NCI-H2107 treated with DMSO at 0.1 percent for 48 hours (cell line): ENCODE measurements at regions not wholly inside any gene's neighbourhood (a gene's known extent, or its start where the extent isn't known, plus 50 kb on each side); places are given as distances from the start of the nearest gene placed in this dataset.

Source experiments
- DNase-seq: peaks from one replicate; lab custom pipeline; 2025; ENCODE audit not compliant: unreplicated experiment; lab: John Stamatoyannopoulos, UW

- no peak for DNase-seq
Observed at GRCh38 chr16:11472410-11472809, 114.3 kb downstream of the LITAF start.

GRCh38 chr16:11472851-11473250 lies 113.9 kb downstream of the LITAF start:
- no peak for DNase-seq

GRCh38 chr16:11473728-11474127 lies 113.0 kb downstream of the LITAF start:
- no peak for DNase-seq

- no peak for DNase-seq
Observed at GRCh38 chr16:11474617-11475291, 112.0 kb downstream of the LITAF start.

- DNase-seq = no peak
Observed at GRCh38 chr16:11475896-11476630, 110.7 kb downstream of the LITAF start.

GRCh38 chr16:11476676-11477075 lies 110.0 kb downstream of the LITAF start:
- no peak for DNase-seq

GRCh38 chr16:11478431-11479119 lies 108.1 kb downstream of the LITAF start:
- DNase-seq = no peak

- no peak for DNase-seq
Observed at GRCh38 chr16:11479916-11480315, 106.8 kb downstream of the LITAF start.

- DNase-seq = no peak
Observed at GRCh38 chr16:11480634-11481033, 106.1 kb downstream of the LITAF start.

GRCh38 chr16:11481987-11482386 lies 104.7 kb downstream of the LITAF start:
- DNase-seq = no peak

GRCh38 chr16:11482946-11483748 lies 103.6 kb downstream of the LITAF start:
- no peak for DNase-seq

- DNase-seq = no peak
Observed at GRCh38 chr16:11484691-11485258, 101.9 kb downstream of the LITAF start.

- DNase-seq = no peak
Observed at GRCh38 chr16:11485676-11486075, 101.0 kb downstream of the LITAF start.

- DNase-seq = no peak
Observed at GRCh38 chr16:11487289-11487688, 99.4 kb downstream of the LITAF start.

- DNase-seq = no peak
Observed at GRCh38 chr16:11488304-11488703, 98.4 kb downstream of the LITAF start.

- no peak for DNase-seq
Observed at GRCh38 chr16:11491524-11491923, 95.2 kb downstream of the LITAF start.

GRCh38 chr16:11492808-11493530 lies 93.8 kb downstream of the LITAF start:
- no peak for DNase-seq

GRCh38 chr16:11493531-11493929 lies 93.2 kb downstream of the LITAF start:
- DNase-seq = no peak

GRCh38 chr16:11494029-11494428 lies 92.7 kb downstream of the LITAF start:
- DNase-seq = no peak

GRCh38 chr16:11494433-11494832 lies 92.3 kb downstream of the LITAF start:
- DNase-seq = no peak
